Osteoblast (primary cell): ENCODE measurements at regions not wholly inside any gene's neighbourhood (a gene's known extent, or its start where the extent isn't known, plus 50 kb on each side); places are given as distances from the start of the nearest gene placed in this dataset.

ENCODE experiments used
- DNase-seq: peaks from one replicate; pipeline ENCODE4 v3.0.0; 2011; ENCODE audit warnings: low spot score, mixed read lengths; ENCODE audit not compliant: insufficient read length; ENCODE audit errors: missing footprints
- H2AFZ ChIP-seq: 2 replicates; pipeline ENCODE4 v1.6.0; 2011; ENCODE audit warnings: mild to moderate bottlenecking, low read length
- H3K27ac ChIP-seq: 2 replicates; pipeline ENCODE4 v1.5.1; 2011; ENCODE audit warnings: mild to moderate bottlenecking, low read depth, low read length, moderate library complexity
- H3K27me3 ChIP-seq: 2 replicates; pipeline ENCODE4 v1.6.0; 2012; ENCODE audit warnings: mild to moderate bottlenecking, control low read depth, inconsistent platforms, low read length, moderate library complexity; ENCODE audit not compliant: insufficient read depth
- H3K36me3 ChIP-seq: 2 replicates; pipeline ENCODE4 v1.5.1; 2011; ENCODE audit warnings: mild to moderate bottlenecking, low read length, control low read depth, moderate library complexity; ENCODE audit not compliant: insufficient read depth
- H3K4me1 ChIP-seq: 2 replicates; pipeline ENCODE4 v1.5.1; 2011; ENCODE audit warnings: mild to moderate bottlenecking, low read length, control low read depth, moderate library complexity; ENCODE audit not compliant: insufficient read depth
- H3K4me2 ChIP-seq: 2 replicates; pipeline ENCODE4 v1.6.0; 2011; ENCODE audit warnings: mild to moderate bottlenecking, low read length; ENCODE audit not compliant: insufficient read depth
- H3K4me3 ChIP-seq: fragments of 200-600 bp; sonication (generic); 3 replicates; pipeline ENCODE4 v1.5.1; 2012; ENCODE audit warnings: mild to moderate bottlenecking, low read length, inconsistent platforms; ENCODE audit not compliant: insufficient read depth
- H3K79me2 ChIP-seq: 2 replicates; pipeline ENCODE4 v1.6.0; 2012; ENCODE audit warnings: mild to moderate bottlenecking, low read length, control low read depth, inconsistent platforms; ENCODE audit not compliant: insufficient read depth
- H3K9me3 ChIP-seq: 2 replicates; pipeline ENCODE4 v1.5.1; 2011; ENCODE audit warnings: low read depth, low read length, control low read depth
- H4K20me1 ChIP-seq: 2 replicates; pipeline ENCODE4 v1.6.0; 2012; ENCODE audit warnings: mild to moderate bottlenecking, low read length, control low read depth; ENCODE audit not compliant: insufficient read depth
- CTCF ChIP-seq: IDR thresholded peaks from 2 replicates; pipeline ENCODE4 v1.5.1; 2011; ENCODE audit warnings: mild to moderate bottlenecking, low read depth, low read length, moderate library complexity; ENCODE audit errors: extremely low read depth

DNA sequence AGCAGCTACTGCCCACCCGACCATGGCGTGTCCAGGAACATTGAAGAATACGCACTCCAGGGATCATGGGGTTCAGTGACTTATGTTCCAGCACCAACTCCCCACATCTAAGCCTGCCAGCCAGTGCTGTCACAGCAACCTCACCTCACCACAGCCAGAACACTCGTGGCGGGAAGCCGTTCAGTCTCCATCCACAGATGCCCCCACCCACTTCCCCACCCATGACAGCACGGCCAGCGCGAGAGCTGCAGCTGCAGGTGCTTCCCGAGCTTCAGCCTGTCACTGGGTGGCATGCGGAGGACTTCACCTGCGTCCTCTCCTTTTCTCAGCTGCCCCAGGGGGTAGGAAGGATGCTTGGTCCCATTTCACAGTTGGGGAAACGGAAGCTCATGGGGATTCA is 50.3 kb downstream of the RBFOX3 start:
- H3K4me1 ChIP-seq, result no peaks in the 10 kb centered on the region
- no peaks in the 10 kb centered on the region for H3K36me3 ChIP-seq
- no peak overlapping the region for H3K4me2 ChIP-seq
- TF ChIP-seq CTCF, result no peak
- no peak for DNase-seq
- no peak overlapping the region for H3K27ac ChIP-seq
- H3K27me3 ChIP-seq, result no peaks in the 10 kb centered on the region
- no peaks in the 10 kb centered on the region for H3K9me3 ChIP-seq
- no peaks in the 10 kb centered on the region for H4K20me1 ChIP-seq
- no peak overlapping the region for H2AFZ ChIP-seq
- no peak overlapping the region for H3K4me3 ChIP-seq
- H3K79me2 ChIP-seq, result no peaks in the 10 kb centered on the region

DNA sequence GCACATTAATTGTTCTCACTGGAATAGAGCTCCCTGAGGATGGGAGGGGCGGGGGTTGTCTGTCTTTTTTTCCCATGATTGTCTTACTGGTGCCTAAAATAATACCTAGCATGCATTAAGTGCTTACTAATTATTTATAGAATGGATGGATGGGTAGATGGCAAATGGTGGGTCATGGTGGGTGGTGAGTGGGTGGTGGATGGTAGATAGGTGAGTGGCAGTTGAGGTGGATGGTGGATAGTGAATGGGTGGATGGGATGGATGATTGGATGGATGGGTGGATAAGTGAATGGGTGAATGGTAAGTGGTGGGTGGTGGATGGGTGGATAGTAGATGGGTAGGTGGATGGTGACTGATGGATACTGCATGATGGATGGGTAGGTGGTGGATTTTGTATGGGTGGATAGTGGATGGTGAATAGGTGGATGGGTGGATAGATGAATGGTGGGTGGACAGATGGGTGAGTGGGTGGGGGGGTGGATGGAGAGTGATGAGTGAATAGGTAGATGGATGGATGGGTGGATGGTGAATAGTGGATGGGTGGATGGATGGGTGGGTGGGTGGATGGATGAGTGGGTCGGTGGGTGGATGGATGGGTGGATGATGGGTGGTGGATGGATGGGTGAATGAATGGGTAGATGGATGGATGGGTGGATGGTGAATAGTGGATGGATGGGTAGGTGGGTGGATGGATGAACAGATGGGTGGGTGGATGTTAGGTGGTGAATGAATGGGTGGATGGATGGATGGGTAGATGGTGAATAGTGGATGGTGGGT is 51.6 kb downstream of the RBFOX3 start:
- Histone ChIP-seq H3K4me3 (no peak overlapping the region), H3K27me3 (no peaks in the 10 kb centered on the region), H3K79me2 (no peaks in the 10 kb centered on the region), H4K20me1 (no peaks in the 10 kb centered on the region), H3K4me2 (no peak overlapping the region), H3K27ac (no peak overlapping the region), H3K4me1 (no peaks in the 10 kb centered on the region), H3K36me3 (no peaks in the 10 kb centered on the region), H3K9me3 (no peaks in the 10 kb centered on the region), H2AFZ (no peak overlapping the region)
- TF ChIP-seq CTCF, result no peak
- DNase-seq, result no peak

GRCh38 chr17:79558091-79558900 is 52.6 kb downstream of the RBFOX3 start:
- Histone ChIP-seq H4K20me1 (no peaks in the 10 kb centered on the region), H3K4me2 (no peak overlapping the region), H3K27ac (no peak overlapping the region), H3K4me3 (no peak overlapping the region), H3K9me3 (no peaks in the 10 kb centered on the region), H3K27me3 (no peaks in the 10 kb centered on the region), H3K79me2 (no peaks in the 10 kb centered on the region), H2AFZ (no peak overlapping the region), H3K4me1 (no peaks in the 10 kb centered on the region), H3K36me3 (no peaks in the 10 kb centered on the region)
- DNase-seq, result no peak
- TF ChIP-seq CTCF, result no peak
